ENCODE measurements at regions not wholly inside any gene's neighbourhood (a gene's known extent, or its start where the extent isn't known, plus 50 kb on each side); places are given as distances from the start of the nearest gene placed in this dataset.

- H3K4me3 ChIP-seq (ENCODE audit: low read depth in 2 of 2, low read length in 2 of 2), result no peak overlapping the region
- no peaks in the 10 kb centered on the region for H3K4me1 ChIP-seq (ENCODE audit: control insufficient read depth, insufficient read depth, low read length)
- 0 out of 2 replicates have a peak, but pooled peaks cover 3% of the 10 kb centered on the region for H3K9me3 ChIP-seq (ENCODE audit: control insufficient read depth, insufficient read depth, low read depth, low read length)
- in situ Hi-C loops (cut with HindIII; ENCODE audit: low pct_unique_long_range_greater_than_20kb, low sequenced_read_pairs), result no loop called here
- TF ChIP-seq CTCF (IDR thresholded peaks at IDR 0.05) (no peak), POLR2AphosphoS5 (IDR thresholded peaks at IDR 0.05; ENCODE audit: low read depth, low read length) (no peak), REST (IDR thresholded peaks at IDR 0.05; ENCODE audit: insufficient read depth in 1 of 2, low read depth in 2 of 2, low read length in 1 of 2) (no peak), TCF7L2 (IDR thresholded peaks at IDR 0.05; ENCODE audit: low read depth, low read length) (no peak)
- DNase-seq (ENCODE audit: low read depth, low spot score), result no peak
- ATAC-seq, result no peak
- intact Hi-C loops (cut with micrococcal nuclease; ENCODE audit: unreplicated experiment), result no loop called here
- H3K27ac ChIP-seq (ENCODE audit: low read length), result no peak overlapping the region
- ChIA-PET CTCF (no interaction called here), POLR2A (no interaction called here)
- H3K27me3 ChIP-seq (ENCODE audit: control insufficient read depth, insufficient read depth, low read length), result no peaks in the 10 kb centered on the region
- no TSS peak for BruUV-seq (replicated peaks)
- H3K36me3 ChIP-seq (ENCODE audit: control insufficient read depth, insufficient read depth, low read length), result no peaks in the 10 kb centered on the region
Observed at GRCh38 chr15:81723701-81724100, 322.1 kb downstream of the MEX3B start.

GRCh38 chr15:81723113-81723651 is 322.6 kb downstream of the MEX3B start:
- BruUV-seq (replicated peaks), result no TSS peak

More at GRCh38 chr15:81723113-81723651, 322.6 kb downstream of the MEX3B start:
- Histone ChIP-seq H3K27ac (ENCODE audit: low read length) (no peak overlapping the region), H3K27me3 (ENCODE audit: control insufficient read depth, insufficient read depth, low read length) (no peaks in the 10 kb centered on the region), H3K4me3 (ENCODE audit: low read depth in 2 of 2, low read length in 2 of 2) (no peak overlapping the region), H3K9me3 (ENCODE audit: control insufficient read depth, insufficient read depth, low read depth, low read length) (0 out of 2 replicates have a peak, but pooled peaks cover 3% of the 10 kb centered on the region), H3K36me3 (ENCODE audit: control insufficient read depth, insufficient read depth, low read length) (no peaks in the 10 kb centered on the region), H3K4me1 (ENCODE audit: control insufficient read depth, insufficient read depth, low read length) (no peaks in the 10 kb centered on the region)
- ATAC-seq, result no peak
- no peak for DNase-seq (ENCODE audit: low read depth, low spot score)
- TF ChIP-seq CTCF (IDR thresholded peaks at IDR 0.05), result no peak
- no peak for TF ChIP-seq POLR2AphosphoS5 (IDR thresholded peaks at IDR 0.05; ENCODE audit: low read depth, low read length)
- no peak for TF ChIP-seq TCF7L2 (IDR thresholded peaks at IDR 0.05; ENCODE audit: low read depth, low read length)
- no peak for TF ChIP-seq SIN3A (IDR thresholded peaks at IDR 0.05; ENCODE audit: borderline replicate concordance, insufficient read depth, low read depth, low read length)
- no peak for TF ChIP-seq REST (IDR thresholded peaks at IDR 0.05; ENCODE audit: insufficient read depth in 1 of 2, low read depth in 2 of 2, low read length in 1 of 2)
- ChIA-PET POLR2A (no interaction called here), CTCF (no interaction called here)
- intact Hi-C loops (cut with micrococcal nuclease; ENCODE audit: unreplicated experiment), result no loop called here
- in situ Hi-C loops (cut with HindIII; ENCODE audit: low pct_unique_long_range_greater_than_20kb, low sequenced_read_pairs), result no loop called here
